ENCODE measurements at regions not wholly inside any gene's neighbourhood (a gene's known extent, or its start where the extent isn't known, plus 50 kb on each side); places are given as distances from the start of the nearest gene placed in this dataset.
"Not testable (repeated sequence)": the region's sequence is repeated elsewhere in the genome, so short reads cannot be mapped to it uniquely, and the experiment has no call there.

DNA sequence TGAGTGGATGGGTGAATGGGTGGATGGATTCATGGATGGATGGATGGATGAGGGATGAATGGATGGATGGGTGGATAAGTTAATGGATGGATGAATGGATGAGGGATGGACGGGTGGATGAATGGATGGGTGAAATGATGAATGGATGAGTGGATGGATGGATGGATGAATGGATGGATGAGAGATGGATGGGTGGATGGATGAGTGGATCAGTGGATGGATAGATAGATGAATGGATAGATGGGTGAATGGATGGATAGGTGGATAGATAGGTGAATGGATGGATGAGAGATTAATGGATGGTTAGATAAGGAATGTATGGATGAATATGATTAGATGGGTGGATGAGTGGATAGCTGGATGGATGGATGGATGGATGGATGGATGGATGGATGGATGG, 313.5 kb downstream of the NPHP4 start:
- intact Hi-C loops (cut with DNase I), result no loop called here
- DNase-seq (ENCODE audit: low spot score) (no peak), ATAC-seq (no peak)

DNA sequence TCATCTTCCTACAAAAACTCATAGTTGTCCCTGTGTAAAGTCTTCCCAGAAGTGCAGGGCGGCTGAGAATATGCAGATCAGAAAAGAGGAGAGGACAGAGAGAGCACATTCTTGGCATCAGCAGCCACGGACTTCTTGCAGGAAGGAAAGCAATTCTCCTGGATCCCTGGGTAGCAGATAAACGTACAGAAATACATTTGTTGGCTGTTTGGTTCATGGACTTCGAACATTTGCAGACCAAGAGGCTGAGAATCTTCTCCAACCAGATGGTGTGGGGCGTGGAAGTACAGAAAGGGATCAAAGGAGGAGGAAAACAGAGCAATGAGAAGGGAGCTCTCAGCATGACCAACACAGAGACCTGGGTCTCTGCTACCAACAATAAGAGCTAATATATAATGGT, 319.9 kb downstream of the NPHP4 start:
- ATAC-seq; DNase-seq (ENCODE audit: low spot score); intact Hi-C loops (cut with DNase I): not testable (repeated sequence)

- ATAC-seq (no peak), DNase-seq (ENCODE audit: low spot score) (peak; percentile 40)
- intact Hi-C loops (cut with DNase I), result no loop called here
Observed at GRCh38 chr1:5670590-5671350, 321.5 kb downstream of the NPHP4 start.

DNA sequence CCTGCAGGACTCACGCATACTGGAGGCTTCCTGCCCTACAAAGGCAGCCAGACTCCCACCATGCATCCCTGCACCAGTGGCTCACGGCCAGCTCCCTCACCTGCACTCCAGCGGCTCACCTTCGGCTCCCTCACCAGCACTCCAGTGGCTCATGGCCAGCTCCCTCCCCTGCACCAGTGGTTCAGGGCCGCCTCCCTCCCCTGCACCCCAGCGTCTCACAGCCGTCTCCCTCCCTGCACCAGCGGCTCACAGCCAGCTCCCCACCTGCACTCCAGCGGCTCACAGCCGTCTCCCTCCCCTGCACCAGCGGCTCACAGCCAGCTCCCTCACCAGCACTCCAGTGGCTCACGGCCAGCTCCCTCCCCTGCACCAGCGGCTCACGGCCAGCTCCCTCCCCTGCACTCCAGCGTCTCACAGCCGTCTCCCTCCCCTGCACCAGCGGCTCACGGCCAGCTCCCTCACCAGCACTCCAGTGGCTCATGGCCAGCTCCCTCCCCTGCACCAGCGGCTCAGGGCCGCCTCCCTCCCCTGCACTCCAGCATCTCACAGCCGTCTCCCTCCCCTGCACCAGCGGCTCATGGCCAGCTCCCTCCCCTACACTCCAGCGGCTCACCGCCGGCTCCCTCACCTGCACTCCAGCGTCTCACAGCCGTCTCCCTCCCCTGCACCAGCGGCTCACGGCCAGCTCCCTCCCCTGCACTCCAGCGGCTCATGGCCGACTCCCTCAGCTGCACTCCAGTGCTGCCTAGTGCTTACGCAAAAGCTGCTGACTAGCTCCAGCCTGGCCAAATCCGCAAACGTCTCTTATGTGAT, 324.5 kb downstream of the NPHP4 start:
- intact Hi-C loops (cut with DNase I), result no loop called here
- DNase-seq (ENCODE audit: low spot score) (no peak), ATAC-seq (no peak)

GRCh38 chr1:5664906-5665875, 327.0 kb downstream of the NPHP4 start:
- DNase-seq (ENCODE audit: low spot score), result peak; percentile 17
- no peak for ATAC-seq
- intact Hi-C loops (cut with DNase I), result no loop called here

DNA sequence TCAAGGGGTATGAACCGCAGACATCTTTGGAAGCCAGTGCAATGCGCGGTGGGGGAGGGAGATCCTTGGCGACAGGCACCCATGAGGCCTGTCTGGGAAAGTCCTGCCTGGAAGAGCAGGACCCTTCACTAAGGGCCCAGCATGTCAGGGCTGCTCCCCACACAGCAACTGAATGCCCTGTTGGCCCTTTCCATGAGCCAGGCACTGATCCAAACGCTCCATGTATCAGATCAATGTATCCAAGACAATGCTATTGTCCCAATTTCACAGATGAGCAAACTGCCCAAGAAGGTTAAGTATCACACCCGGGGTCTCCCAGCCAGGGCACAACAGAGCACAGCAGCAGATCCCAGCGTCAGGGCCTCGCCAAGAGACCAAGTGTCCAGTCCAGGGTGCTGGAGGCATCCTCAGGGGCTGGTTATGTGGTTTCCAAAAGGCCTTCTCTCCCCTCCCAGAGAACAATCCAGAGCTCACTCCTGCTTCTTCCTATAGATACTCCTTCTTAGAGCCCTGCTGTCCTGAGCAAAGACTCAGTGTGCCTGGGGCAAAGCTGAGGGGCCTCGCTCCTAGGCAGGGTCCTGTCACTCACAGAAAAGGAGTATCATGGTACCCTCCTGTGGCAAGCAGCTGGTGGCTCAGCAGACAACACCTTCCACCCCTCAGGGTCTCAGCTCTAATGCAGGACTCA, 328.0 kb downstream of the NPHP4 start:
- intact Hi-C loops (cut with DNase I), result no loop called here
- ATAC-seq, result no peak
- peak; percentile 25 for DNase-seq (ENCODE audit: low spot score)

GRCh38 chr1:5662744-5663126, 329.5 kb downstream of the NPHP4 start:
- intact Hi-C loops (cut with DNase I), result no loop called here
- ATAC-seq (no peak), DNase-seq (ENCODE audit: low spot score) (peak; percentile 42)

- peak; percentile 25 for DNase-seq (ENCODE audit: low spot score)
- no peak for ATAC-seq
- intact Hi-C loops (cut with DNase I), result no loop called here
Observed at GRCh38 chr1:5662086-5662743, 330.0 kb downstream of the NPHP4 start.

- DNase-seq (ENCODE audit: low spot score) (peak; percentile 47), ATAC-seq (no peak)
- intact Hi-C loops (cut with DNase I), result no loop called here
Observed at GRCh38 chr1:5661196-5662085, 330.8 kb downstream of the NPHP4 start.

DNA sequence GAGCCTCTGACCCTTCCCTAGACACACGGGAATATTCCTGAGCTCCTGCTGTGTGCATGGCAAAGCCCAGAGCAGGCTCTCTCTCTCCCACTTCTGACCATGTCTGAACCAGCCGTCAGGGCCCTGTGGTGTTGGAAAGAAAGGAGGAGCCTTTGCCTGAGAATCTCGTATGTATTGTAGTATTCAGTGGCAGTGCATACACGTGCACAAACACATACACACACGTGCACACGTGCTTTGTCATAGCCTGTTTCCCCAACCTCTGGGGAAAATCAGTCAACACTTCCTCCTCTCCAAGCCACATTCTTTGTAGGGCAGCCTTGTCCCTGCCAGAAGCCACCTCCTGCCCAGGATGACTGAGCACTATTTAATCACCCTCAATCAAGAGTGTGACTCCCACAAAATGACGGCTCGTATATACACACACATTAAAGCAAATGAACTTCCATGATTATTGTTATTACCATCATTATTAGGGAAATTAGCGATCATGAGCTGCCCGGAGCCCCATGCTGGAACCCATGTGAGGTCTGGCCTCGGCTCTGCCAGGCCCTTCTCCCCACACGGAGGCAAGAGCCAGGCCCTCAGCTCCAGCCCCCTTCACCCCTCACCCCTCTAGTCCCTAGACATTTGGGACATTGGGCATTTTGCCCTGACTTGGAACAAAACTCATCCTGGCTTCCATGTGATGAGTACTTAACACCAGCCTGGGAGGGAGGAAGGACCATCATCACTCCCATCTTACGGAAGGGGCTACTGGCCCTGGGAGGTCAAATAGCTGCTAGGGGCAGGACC, 331.9 kb downstream of the NPHP4 start:
- DNase-seq (ENCODE audit: low spot score) (peak; percentile 23), ATAC-seq (no peak)

GRCh38 chr1:5659606-5660005, 332.6 kb downstream of the NPHP4 start:
- ATAC-seq (no peak), DNase-seq (ENCODE audit: low spot score) (peak; percentile 26)
- intact Hi-C loops (cut with DNase I), result no loop called here

More for the DNA sequence above, 331.9 kb downstream of the NPHP4 start:
- intact Hi-C loops (cut with DNase I), result no loop called here

- DNase-seq (ENCODE audit: low spot score) (peak; percentile 45), ATAC-seq (no peak)
- intact Hi-C loops (cut with DNase I), result no loop called here
Observed at GRCh38 chr1:5658340-5659316, 333.6 kb downstream of the NPHP4 start.

DNA sequence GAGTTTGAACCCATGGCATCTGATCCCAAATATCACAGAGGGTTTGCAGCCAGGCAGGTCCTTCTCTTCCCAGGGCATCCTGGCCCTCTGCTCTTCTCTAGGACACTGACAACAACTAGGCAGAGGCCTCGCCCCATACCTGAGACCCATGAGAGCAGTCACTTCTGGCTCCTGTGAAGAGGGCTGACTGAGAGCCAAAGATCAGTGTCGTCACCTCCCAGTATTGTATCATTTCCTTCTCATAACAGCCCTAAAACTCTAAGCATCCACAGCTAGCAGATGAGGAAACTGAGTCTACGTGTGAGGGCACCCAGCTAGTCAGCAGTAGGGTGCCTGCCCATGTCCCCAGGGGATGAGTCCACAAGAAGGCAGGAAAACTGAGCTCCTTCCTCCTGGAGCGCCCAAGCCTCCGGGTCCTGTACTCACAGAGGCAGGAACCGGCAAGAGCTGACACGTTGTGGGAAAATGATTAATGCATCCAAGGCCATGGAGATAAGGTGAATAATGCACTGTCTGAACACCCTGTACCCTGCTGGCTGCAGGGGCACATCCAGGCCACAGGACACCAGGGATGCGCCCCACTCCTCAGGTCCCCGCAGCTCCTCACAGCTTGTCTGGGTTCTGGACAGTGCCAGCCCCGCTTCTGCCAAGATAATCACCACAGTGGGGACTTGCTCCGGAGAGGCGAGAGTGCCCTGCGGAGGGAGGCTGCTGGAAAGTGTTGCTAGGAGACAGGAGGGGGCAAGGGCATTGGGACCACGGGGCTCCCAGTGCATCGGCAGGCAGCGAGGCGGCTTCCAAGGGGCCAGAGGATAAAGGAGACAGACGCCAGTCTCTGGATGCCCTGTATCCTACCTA, 340.0 kb downstream of the NPHP4 start:
- intact Hi-C loops (cut with DNase I), result no loop called here
- ATAC-seq, result no peak
- DNase-seq (ENCODE audit: low spot score), result peak; percentile 49

GRCh38 chr1:5651473-5651872, 340.8 kb downstream of the NPHP4 start:
- ATAC-seq (no peak), DNase-seq (ENCODE audit: low spot score) (peak; percentile 31)
- intact Hi-C loops (cut with DNase I), result no loop called here

- intact Hi-C loops (cut with DNase I), result no loop called here
- DNase-seq (ENCODE audit: low spot score), result peak; percentile 27
Observed at GRCh38 chr1:5651027-5651410, 341.2 kb downstream of the NPHP4 start.

More at GRCh38 chr1:5651027-5651410, 341.2 kb downstream of the NPHP4 start:
- no peak for ATAC-seq

All from sciatic nerve (tissue), 2 donors.